Left hindlimb (tissue), 1 donor: ENCODE measurements at regions not wholly inside any gene's neighbourhood (a gene's known extent, or its start where the extent isn't known, plus 50 kb on each side); places are given as distances from the start of the nearest gene placed in this dataset.
A peak's percentile ranks its signal among the peaks of the same experiment; 100 is the strongest.

Experiments used
- DNase-seq: peaks from one replicate; pipeline ENCODE4 v3.0.0-alpha.2; 2018

DNA sequence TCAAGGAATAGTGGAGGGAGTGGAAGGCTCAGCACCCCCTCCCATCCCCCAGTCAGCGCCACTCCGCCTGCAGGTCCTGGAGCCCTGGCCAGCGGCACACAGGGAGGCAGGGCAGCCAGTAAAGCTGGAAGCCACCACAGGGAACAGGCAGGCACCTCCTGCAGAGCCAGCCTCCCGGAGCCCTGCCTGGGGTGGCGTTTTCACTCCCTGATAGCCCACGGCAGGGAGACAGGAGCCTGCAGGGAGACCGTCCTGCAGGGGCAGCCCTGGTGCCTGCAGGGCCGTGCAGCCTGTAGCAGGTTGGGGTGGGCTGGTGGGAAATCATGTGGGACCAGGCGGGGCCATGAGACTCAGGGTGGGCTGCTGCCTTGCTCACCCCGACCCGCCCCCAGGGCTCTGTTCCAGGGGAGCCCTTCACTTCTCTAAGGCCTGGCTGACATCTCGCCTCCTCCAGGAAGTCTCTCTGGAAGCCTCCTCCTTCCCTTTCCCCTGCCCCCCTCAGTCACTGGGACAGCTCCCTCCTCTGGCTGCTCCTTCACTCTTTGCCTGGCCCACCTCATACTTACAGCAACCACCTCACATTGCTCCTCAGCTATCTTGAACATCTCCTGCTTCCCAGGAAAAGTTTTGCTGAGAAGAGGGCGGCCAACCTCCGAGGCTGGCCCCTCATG lies 221.0 kb downstream of the GLI2 start:
- no peak for DNase-seq

DNA sequence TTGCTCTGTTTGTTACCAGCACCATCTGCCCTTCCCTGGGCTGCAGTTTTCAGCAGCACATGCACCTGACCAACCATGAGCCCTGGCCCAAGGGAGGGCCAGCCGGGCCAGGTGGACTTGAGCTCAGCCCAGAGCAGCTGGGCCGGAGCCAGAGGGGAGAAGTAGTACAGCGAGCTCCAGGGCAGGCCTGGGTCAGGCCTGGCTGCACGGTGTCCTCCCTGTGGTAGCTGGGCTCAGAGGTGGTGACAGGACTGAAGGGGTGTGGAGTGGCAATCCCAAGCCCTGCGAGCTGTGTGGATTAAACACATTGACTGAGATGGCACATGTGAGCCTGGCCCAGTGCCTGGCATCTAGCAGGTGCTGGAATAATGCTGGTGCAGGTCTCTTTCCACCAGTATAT lies 222.2 kb downstream of the GLI2 start:
- DNase-seq: no peak

DNA sequence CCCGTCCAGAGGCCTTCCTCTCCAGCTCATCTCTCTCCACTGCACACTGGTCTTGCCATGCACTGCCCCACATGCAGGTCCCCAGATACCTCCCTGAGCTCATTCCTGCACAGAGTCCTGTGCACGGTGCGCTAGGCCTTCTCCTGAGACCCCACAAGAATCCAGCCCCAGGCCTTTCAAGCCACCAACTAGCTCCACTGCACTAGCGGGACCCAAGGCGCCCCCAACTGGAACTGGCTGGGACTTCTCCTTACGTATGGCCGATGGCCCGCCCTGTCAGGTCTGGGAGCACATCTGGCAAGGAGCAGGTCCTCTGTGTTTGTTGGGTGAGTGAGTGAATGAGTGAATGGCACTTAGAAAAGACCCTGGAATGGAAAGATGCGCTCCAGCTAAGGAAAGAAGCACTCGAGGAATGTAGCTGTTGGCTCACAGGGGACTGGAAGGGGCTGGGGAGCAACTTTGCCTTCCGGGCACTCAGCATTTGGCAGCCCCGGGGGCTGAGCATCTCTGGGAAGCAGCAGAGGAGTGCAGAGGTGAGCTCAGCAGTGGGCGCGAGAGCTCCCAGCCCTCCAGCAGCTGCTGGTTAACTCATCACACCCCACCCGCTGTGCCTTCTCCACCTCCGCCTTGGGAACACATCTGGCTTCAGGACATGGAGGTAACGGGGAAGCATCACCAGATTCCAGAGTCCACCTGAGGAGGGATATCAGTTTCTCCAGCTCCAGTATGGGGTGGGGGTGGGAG lies 223.1 kb downstream of the GLI2 start:
- no peak for DNase-seq

DNA sequence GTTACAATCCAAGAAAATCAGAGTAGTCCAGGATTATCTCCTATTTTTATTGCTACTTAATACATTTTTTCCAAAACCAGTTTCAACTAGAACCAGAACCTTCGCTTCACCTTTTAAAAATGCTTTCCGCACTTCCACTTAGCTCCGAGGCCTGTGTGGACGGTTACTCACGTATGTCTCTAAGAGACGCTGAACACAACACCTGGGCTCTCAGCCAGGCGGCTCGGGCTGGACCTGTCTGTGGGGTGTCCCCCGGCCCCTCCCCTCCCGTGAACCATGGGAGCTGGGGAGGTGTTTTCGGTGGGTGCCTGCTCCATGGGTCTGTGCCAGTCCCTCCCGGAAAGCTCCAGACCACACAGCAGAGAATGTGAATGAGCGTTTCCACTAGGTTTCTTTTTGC lies 223.8 kb downstream of the GLI2 start:
- peak; percentile 70 for DNase-seq

DNA sequence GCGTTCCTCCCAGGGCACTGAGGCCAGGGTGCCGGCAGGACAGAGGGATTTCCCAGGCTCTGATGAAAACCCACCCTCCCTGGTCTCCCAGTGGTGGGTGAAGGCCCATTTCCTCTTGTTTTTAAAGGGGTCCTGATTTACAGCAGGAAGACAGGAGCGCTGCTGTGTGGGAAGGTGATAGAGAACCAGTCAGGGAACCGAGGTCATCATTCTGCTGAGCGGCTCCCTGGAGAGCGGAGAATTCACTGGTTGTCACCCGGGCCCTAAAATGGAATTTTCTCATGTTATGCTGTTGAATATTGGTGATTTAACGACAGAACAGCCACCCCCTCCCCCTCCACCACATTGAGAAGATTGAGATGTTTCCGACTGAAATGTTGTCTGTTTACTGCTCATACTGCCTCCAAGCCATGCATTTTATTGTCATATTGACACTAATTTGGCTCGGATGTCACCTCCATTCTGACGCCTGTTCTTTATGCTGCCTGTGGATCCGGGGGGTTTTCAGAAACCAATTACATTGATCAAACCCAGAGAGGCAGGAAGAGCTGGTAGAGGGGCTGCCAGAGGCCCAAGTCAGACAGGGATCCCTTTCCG lies 225.2 kb downstream of the GLI2 start:
- no peak for DNase-seq

DNA sequence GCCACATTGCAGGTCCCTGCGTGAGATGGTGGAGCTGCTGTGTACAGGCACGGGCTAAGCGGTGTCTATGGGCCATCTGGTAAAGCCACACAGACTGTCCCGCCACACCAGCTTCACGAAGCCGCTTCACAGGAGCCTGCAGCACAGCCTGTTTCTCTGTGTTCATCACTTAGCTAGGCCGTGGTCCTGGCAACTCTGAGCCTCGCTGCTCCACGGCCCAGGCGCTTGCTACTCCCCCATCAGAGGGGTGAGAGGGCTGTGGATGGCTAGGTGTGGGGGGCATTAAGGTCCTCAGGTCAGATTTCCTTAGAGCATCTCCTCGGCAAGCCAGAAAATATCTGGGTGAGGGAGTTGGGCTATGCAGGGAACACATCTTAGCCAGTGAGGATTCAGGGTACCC lies 225.7 kb downstream of the GLI2 start:
- no peak for DNase-seq

DNA sequence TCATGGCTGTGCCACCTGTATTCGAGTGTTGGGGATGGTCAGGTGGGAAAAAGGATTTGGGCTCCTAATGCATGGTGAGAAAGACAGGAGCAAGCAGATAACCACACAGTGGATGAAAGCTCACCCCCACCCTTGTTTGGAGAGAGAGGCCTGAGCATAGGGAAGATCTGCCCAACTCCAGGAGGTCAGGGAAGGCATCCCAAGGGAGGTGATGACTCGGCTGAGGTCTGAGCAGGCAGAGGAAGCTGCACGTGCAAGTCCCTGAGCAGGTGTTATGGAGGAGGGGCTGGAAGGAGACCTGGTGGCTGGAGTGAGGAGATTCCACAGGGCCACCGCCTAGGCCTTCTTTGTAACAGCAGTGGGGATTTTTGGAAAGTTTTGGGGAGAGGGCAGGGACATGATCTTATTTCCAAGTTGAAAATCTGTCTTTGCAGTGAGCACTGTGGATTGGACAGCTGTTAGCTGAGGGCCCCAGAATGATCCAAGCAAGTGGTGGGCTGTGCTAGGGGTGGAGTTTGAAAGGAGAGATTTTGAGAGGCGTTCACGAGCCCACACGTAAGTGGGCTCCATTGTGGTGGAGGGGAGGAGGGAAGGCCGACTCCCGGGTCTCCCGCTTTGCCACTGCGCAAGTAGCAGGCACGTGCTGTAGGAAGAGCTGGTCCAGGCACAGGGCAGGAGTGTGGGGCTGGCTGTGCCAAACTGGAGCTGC lies 228.5 kb downstream of the GLI2 start:
- no peak for DNase-seq

DNA sequence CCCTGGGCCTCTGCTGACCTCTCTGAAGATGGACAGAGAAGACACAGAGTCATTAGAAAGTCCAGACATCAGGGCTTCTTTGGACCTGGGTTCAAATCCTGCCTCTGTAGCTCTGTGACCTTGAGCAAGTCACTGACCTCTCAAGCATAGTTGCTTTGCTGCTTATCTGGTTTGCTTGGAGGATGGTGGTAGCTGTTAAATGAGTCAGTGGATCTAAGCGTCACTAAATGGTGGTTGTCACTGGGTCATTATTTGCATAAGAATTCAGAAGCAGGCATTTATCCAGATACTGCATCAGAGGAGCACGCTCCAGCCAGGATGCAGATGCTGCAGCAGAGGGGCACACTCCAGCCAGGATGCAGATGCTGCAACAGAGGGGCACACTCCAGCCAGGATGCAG lies 229.2 kb downstream of the GLI2 start:
- no peak for DNase-seq

DNA sequence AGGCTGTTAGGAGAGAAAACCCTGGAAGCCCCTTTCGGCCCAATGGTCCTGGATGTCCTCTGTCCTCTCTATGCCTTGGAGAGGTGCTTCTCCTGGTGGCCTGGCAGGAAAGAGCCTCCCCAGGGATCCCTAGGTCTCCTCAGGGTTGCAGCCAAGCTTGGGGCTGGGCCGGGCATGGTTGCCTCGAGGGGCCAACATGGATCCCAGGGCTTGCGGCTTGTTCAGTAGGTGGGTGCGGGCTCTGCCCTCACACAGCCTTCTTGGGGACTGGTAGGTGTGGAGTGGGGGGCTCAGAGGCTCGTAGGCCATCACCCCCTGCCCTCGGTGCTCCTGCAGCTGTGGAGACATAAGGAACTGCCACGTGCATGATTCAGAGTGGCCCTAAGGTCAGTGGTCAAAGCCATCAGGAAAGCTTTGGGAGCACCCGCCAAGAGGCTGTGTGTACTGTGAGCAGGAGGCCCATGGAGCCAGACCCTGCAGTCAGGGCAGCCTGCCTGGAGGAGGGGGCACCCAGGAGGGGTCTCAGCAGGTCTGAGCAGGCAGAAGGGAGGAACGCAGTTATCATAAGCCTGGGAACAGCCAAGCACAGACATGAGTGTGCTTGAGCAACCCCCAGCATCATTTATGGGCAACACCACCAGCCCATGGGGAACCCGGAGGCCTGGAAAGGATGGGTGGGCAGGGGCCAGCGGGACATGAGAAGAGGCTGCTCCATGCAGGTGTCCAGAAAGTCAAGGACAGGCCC lies 231.0 kb downstream of the GLI2 start:
- DNase-seq: no peak

DNA sequence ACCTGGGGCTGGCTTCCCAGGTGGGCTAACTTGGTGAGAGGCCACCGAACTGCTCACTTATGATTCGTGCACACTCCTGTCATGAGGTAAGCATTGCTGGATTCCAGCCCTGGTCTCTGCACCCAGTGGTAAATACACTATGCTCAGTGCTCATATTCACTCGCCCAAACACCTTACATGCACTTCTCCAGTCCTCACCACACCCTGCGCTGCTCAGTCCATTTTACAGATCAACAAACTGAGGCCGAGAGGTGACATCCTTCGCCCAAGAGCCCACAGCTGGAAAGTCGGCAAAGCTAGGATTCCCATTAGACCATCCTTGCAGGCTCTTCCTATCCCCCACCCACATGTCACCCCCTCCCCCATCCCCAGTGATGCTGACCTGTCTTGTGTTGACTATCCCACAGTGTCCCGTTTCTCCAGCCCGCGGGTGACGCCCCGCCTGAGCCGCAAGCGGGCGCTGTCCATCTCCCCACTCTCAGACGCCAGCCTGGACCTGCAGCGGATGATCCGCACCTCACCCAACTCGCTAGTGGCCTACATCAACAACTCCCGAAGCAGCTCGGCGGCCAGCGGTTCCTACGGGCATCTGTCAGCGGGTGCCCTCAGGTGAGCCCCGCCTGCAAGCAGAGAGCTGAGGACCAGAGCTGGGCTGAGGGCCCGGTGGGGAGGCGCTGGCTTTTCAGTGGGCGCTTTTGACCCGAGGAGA lies 232.8 kb downstream of the GLI2 start:
- no peak for DNase-seq

DNA sequence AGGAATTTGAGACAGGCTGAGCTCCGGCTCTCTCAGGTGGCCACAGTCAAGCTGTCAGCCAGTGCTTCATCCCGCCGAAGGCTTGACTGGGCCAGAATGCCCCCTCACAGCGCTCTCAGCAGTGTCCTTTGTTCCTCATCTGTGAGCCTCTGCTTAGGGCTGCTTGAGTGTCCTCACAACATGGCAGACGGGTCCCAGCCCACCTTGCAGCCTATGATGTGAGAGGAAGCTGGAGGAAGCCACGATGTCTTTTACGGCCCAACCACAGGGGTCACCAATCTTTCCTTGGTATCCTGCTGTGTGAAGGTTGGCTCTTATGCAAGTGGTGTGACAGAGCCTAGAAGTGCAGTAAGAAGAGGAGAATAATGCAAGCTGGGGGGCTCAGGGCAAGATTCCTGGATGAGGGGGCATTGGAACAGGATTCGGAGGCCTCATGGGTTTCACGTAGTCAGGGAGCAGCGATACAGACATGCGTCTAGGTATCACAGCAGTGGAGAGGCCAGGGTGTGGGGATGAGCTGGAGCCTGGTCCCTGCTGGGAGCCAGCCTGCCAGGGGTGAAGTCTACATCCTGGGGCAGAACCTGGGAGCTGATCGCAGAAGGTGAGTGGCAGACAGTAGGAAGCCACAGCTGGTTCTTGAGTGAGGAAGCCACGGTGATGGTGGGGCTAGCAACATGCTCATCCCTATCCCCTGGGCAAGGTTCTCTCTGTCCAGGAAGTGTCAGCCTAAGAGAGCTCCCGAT lies 234.1 kb downstream of the GLI2 start:
- DNase-seq: no peak

DNA sequence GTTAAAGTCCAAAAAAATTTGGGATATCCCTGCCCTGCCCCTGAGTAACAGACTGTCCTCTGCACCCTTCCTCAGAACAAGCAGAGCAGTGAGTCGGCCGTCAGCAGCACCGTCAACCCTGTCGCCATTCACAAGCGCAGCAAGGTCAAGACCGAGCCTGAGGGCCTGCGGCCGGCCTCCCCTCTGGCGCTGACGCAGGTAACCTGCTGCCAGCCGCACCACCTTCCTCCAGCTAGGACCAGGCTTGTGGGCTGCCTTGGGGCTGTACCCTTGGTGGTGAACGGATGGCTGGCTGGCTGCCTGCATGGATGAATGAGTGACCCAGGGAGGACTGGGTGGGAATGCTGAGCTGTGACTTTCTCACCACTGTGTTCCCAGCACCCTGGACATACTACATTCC lies 236.2 kb downstream of the GLI2 start:
- DNase-seq: no peak

DNA sequence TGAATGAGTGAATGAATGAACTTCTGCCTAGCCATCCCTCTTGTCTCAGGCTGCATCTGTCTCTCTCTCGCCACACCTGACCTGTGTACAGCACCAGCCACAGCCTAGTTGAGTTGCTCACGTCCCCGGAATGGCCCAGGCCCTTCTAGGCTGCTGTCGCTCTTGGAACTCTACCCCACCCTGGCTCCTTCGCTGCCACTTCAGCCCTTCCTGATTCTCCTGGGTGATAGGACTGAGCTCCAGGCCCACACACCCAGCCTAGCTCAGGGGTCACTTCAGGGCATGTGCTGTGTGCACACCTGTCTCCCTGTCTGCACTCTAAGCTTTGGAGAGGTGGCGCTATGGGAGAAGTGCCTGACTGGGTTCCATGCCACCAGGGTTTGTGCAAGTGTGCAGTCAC lies 236.6 kb downstream of the GLI2 start:
- DNase-seq: no peak

DNA sequence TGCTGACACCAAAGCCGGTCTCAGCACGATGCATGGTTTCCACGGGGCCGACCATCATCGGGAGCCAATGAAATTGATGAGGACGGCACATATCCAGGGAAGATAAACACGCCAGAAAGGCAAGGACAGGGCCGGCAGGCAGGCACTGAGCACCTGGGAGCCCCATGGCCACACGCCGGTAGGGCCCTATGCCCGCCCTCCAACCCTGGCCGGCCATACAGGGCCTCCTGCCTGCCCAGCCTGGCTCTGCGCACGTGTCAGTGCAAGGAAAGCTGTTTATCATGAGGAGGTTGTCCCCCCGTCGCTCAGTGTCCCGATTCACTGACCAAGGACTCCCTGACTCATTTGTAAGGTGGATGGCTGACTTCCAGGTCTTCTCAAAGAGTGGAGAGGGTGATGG lies 237.5 kb downstream of the GLI2 start:
- DNase-seq: no peak

DNA sequence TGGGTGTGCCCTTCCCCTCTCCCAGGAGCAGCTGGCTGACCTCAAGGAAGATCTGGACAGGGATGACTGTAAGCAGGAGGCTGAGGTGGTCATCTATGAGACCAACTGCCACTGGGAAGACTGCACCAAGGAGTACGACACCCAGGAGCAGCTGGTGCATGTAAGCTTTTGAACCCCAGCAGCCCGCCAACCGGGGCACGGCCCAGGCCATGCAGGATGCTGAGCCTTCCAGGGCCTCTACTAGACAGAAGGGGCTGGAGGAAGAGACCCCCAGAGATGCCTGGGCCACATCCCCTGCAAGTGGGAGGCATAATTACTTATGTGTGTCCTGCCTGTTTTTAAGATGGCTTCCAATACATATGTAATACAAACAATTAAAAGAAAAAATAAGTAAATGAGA lies 239.3 kb downstream of the GLI2 start:
- DNase-seq: peak; percentile 7

DNA sequence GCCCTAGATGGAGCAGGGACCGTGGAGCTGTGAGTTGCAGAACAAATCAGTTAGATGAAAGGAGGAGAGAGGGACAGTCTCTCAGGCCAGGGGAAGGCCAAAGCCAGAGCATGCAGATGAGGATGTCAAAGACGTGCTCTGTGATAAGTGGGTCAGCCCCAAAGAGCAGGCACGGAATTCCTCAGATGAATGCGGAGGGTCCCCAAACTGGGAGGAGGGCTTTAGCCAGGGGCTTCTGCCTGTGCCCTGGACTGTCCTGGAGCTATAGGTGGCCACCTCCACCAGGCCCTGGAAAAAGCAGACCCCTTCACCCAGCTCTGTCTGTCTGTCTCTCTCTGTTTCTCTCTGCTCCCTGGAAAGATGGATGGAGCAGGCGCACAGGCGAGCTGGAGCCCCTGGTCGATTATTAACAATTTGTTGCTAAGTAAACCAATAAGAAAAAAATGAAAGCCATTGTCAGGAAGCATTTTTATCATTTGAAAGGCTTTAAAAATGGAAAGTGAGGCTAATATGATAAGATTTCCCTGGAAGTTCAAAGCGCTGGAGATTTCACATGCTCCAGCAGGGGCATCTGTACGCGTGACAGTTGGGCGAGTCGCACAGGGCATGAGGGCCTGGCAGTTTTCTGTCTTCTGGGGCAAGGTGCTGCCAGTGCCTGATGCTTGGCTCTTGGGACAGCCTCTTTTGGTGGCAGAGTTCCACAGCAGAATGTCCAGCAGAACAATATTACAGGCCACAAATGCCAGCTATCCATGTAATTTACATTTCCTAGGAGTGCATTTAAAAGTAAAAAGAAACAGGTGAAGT lies 241.0 kb downstream of the GLI2 start:
- peak; percentile 18 for DNase-seq

DNA sequence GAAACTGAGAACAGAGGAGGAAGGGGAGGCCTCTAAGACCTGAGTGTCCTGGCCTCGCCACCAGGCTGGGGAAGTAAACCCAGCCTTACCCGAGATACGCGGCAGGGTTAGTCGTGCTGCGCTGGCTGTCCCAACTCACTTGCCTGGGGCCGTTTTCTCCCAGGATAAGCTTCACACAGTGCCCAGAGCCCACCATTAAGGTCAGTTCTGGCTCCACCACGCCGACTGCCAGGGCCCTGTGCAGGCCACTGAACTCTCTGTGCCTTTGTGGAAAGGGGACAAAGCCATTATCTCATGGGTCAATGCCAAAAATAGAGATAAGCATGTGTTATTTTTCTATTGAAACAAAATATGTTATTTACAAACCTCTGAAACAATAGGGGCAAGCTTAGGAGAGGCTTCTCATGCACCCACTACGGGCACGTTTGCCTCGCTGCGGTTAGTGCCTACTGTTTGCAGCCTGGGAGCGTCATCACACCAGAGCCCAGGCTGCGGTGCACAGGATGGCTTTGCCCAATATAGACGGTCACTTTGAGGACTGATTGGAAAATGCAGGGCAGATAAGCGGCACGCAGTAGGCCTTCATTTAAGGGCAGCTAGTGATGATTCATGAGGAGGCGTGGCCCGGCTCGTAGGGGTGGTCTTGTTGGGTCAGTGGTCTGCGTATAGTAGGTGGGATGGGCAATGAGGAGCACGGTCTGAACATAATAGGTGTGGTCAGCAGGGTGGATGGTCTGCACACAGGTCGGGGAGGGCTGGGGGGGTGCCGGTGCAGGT lies 242.1 kb downstream of the GLI2 start:
- peak; percentile 13 for DNase-seq

DNA sequence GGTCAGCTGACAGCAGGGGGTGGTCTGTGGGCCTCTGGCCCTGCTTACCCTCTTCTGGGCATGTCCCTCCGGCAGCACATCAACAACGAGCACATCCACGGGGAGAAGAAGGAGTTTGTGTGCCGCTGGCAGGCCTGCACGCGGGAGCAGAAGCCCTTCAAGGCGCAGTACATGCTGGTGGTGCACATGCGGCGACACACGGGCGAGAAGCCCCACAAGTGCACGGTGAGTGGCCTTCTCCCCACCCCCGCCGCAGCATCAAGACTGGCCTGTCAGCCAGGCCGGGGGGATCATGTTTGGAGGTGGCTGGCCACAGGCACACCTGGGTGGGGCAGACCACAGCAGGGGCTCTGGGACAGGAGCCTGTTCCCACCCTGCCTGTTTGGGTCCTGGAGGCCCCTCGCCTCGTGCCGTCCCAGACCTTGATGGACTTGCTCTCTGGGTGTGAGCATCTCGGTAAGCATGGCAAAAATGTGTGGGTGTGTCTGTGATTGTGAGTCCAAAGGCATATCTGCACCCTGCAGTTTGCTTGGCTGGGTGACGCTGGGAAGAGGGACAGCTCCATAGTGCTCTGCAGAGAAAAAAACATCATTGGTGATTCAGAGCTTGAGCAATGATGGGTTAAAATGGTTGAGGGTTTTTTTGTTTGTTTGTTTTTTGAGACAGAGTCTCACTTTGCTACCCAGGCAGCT lies 242.8 kb downstream of the GLI2 start:
- DNase-seq: peak; percentile 17

DNA sequence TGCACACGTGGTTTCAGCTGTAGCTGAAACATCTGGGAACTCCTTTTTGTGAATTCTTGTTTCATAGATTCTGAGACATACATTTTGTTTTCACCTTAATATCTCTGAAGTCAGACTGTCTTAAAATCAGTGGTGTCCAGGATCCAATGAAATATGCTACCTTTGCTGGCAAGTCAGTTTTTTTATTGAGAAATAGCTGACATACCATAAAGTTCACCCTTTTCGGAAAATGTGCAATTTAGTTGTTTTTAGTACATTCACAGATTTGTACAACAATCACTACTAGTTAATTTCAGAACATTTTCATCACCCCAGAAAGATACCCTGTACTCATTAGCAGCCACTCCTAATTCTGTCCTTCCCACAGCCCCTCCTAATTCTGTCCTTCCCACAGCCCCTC lies 243.7 kb downstream of the GLI2 start:
- DNase-seq: no peak
